Esophagus muscularis mucosa (tissue), 4 donors: ENCODE measurements at regions not wholly inside any gene's neighbourhood (a gene's known extent, or its start where the extent isn't known, plus 50 kb on each side); places are given as distances from the start of the nearest gene placed in this dataset.

Experiments used
- DNase-seq: peaks from one replicate; pipeline ENCODE4 v3.0.0-alpha.2; 2017; ENCODE audit errors: extremely low spot score
- H3K27ac ChIP-seq, 4 donors: fragments of 200-600 bp; sonication (generic); replicated peaks in 1 of 4; 1 replicate in 3 of 4; 2 replicates in 1 of 4; pipeline ENCODE4 v1.5.1; 2016 to 2019; ENCODE audit warnings: mild to moderate bottlenecking in 1 of 4
- H3K27me3 ChIP-seq, 4 donors: fragments of 200-600 bp; sonication (generic); one replicate each; pipeline versions ENCODE4 v1.5.1 to v1.6.0; 2016 to 2019
- H3K36me3 ChIP-seq, 4 donors: fragments of 200-600 bp; sonication (generic); one replicate each; pipeline ENCODE4 v1.5.1; 2016 to 2019
- H3K4me1 ChIP-seq, 4 donors: fragments of 200-600 bp; sonication (generic); one replicate each; pipeline ENCODE4 v1.5.1; 2016 to 2019
- H3K4me3 ChIP-seq, 4 donors: fragments of 200-600 bp; sonication (generic); 1 replicate in 2 of 4; 2 replicates in 2 of 4; pipeline ENCODE4 v1.5.1; 2016 to 2019; ENCODE audit warnings: mild to moderate bottlenecking in 4 of 4, moderate library complexity in 1 of 4
- H3K9me3 ChIP-seq, 4 donors: fragments of 200-600 bp; sonication (generic); 1 replicate in 3 of 4; 2 replicates in 1 of 4; pipeline ENCODE4 v1.5.1; 2016 to 2019
- EP300 ChIP-seq: sonication (generic); formaldehyde crosslinking; IDR thresholded peaks from one replicate; pipeline ENCODE4 v1.6.1; 2017; ENCODE audit warnings: antibody characterized with exemption
- POLR2A ChIP-seq: fragments of 450-650 bp; IDR thresholded peaks from one replicate; pipeline ENCODE4 v1.6.1; 2017; ENCODE audit warnings: antibody characterized with exemption, moderate library complexity, mild to moderate bottlenecking, low read depth
- POLR2AphosphoS5 ChIP-seq, 2 donors: sonication (generic); formaldehyde crosslinking; IDR thresholded peaks; one replicate each; pipeline ENCODE4 v1.6.1; 2017; ENCODE audit warnings: antibody characterized with exemption in 2 of 2
- WGBS: methylation state at CpG from one replicate; pipeline ENCODE4 v1.1.5; 2018; 5-methylcytosine and 5-hydroxymethylcytosine counted together
- intact Hi-C: fragments of 100-400 bp; cut with DNase I; formaldehyde crosslinking; loops from one replicate; pipeline ENCODE4 v1.15.1; 2023
- TF ChIP-seq, protein P1 (sequence below), 3 experiments: fragments of 200-600 bp in 2 of 3; fragments of 450-650 bp in 1 of 3; sonication (generic) in 2 of 3; IDR thresholded peaks; one replicate each; pipeline ENCODE4 v1.5.1; 2017 to 2019; ENCODE audit warnings: antibody characterized with exemption in 3 of 3, mild to moderate bottlenecking in 2 of 3, moderate library complexity in 1 of 3

DNA sequence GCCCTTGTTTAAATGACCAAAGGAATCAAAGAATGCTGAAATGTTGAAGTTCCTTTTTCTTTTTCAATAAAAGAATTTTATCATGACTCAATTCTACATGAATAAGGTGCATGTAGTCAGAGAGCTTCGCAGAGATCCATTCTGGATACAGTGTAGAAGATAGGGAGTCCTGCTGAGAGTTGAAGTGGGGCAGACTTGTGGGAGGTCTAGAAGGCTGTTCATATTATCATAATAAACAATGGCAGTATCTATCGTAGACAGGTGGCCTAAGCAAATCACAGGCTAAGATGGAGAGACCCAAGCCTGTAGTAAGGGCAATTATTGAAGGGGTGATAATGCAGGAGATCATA, 1322.0 kb upstream of the CELF4 start:
- no peaks in the 10 kb centered on the region for H3K36me3 ChIP-seq
- 73% methylated on average over 2 of the region's 2 CpGs for WGBS

DNA sequence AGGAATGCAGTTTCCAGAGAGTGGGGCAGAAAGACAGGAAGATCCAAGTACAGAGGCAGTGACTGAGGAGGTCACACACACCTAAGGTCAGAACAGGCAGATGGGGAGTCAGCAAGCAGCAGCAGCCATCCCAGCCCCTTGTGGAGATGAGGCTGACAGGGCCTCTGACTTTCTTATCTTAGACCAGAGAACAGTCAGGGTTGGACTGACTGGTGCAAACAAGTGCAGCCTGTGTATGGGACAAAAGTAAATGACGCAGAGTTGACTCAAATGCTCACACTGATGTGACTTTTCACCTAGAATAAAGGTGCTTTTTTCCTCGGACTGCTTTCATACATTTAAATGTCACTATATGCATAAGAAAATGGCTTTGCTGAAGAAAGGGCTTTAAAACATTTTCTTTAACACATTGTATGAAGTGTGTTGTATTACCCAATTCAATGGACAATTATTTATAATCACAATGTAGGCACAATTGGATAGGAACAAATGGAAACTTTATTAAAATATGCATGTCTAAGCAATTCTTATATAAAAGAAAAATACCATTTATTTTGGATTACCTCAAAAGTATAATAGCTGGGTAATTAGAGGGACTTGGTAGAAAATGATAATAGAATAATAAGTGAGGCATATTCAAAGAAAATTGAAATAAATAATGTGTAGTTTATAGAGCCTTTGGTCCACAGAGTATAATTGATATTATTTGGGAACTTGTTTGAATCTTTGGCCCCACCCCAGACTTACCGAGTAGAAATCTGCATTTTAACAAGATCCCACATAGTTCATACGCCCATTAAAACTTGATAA, 1321.5 kb upstream of the CELF4 start:
- no peaks in the 10 kb centered on the region for H3K27me3 ChIP-seq
- no peak for TF ChIP-seq POLR2A
- TF ChIP-seq, protein P1, sequence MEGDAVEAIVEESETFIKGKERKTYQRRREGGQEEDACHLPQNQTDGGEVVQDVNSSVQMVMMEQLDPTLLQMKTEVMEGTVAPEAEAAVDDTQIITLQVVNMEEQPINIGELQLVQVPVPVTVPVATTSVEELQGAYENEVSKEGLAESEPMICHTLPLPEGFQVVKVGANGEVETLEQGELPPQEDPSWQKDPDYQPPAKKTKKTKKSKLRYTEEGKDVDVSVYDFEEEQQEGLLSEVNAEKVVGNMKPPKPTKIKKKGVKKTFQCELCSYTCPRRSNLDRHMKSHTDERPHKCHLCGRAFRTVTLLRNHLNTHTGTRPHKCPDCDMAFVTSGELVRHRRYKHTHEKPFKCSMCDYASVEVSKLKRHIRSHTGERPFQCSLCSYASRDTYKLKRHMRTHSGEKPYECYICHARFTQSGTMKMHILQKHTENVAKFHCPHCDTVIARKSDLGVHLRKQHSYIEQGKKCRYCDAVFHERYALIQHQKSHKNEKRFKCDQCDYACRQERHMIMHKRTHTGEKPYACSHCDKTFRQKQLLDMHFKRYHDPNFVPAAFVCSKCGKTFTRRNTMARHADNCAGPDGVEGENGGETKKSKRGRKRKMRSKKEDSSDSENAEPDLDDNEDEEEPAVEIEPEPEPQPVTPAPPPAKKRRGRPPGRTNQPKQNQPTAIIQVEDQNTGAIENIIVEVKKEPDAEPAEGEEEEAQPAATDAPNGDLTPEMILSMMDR (IDR thresholded peaks at IDR 0.05): no peak
- no peak for TF ChIP-seq POLR2AphosphoS5 (IDR thresholded peaks at IDR 0.05)
- no peak for TF ChIP-seq EP300
- H3K27ac ChIP-seq: no peak overlapping the region
- DNase-seq: no peak
- no peak overlapping the region for H3K4me3 ChIP-seq
- H3K36me3 ChIP-seq: no peaks in the 10 kb centered on the region
- H3K4me1 ChIP-seq: no peaks in the 10 kb centered on the region
- intact Hi-C loops: no loop called here
- H3K9me3 ChIP-seq: no peaks in the 10 kb centered on the region
- 74% methylated on average over 4 of the region's 4 CpGs for WGBS

More for the DNA sequence above, 1322.0 kb upstream of the CELF4 start:
- no peak for DNase-seq
- Histone ChIP-seq H3K4me3 (no peak overlapping the region), H3K4me1 (no peaks in the 10 kb centered on the region), H3K27ac (no peak overlapping the region), H3K9me3 (no peaks in the 10 kb centered on the region), H3K27me3 (no peaks in the 10 kb centered on the region)
- intact Hi-C loops: no loop called here
- TF ChIP-seq EP300: no peak
- TF ChIP-seq POLR2AphosphoS5 (IDR thresholded peaks at IDR 0.05): no peak
- TF ChIP-seq POLR2A: no peak
- TF ChIP-seq, protein P1 (IDR thresholded peaks at IDR 0.05): no peak

DNA sequence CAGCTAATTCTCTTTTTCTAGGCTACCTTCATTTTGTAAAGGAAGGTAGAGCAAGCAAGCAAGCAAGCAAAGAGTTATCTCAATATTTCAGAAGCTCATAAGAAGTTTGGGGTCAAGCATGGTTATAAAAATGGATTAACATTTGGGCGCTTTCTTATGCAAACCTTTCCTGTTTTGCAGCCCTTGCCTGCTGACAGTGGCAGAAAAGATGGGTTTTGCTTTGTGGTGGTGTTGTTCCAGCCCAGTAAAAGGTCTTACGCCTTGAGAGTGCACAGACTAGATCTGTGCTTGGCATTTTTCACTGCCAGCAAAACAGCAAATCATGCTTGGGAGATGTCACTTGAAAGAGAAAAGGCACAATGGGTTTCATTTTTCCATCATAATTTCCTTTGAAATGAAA, 1320.6 kb upstream of the CELF4 start:
- intact Hi-C loops: no loop called here
- Histone ChIP-seq H3K27ac (no peak overlapping the region), H3K27me3 (no peaks in the 10 kb centered on the region), H3K9me3 (no peaks in the 10 kb centered on the region), H3K36me3 (no peaks in the 10 kb centered on the region), H3K4me1 (no peaks in the 10 kb centered on the region), H3K4me3 (no peak overlapping the region)
- no peak for TF ChIP-seq POLR2AphosphoS5 (IDR thresholded peaks at IDR 0.05)
- TF ChIP-seq, protein P1 (IDR thresholded peaks at IDR 0.05): no peak
- no peak for TF ChIP-seq POLR2A
- no peak for TF ChIP-seq EP300
- WGBS: 94% methylated on average over 2 of the region's 2 CpGs
- no peak for DNase-seq

DNA sequence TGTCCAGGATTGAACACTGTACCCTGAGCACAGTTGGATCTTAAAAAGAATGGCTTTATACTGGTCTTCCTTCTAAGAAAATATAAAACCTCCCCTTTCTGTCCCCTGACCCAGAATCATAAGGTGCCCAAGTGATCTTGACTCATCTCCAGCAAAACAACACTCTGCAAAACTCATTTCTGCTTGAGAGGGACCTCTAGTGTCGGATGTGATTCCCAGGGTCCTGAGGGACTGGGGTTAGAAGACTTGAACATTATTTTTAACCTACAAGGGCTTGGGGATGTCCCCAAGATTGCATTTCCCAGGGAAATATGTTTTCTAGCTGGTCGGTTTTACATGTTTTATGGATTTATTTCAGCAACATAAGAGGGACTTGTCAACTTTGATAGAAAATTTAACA, 1318.5 kb upstream of the CELF4 start:
- DNase-seq: no peak
- intact Hi-C loops: no loop called here
- H3K36me3 ChIP-seq: no peaks in the 10 kb centered on the region

More for the DNA sequence above, 1318.5 kb upstream of the CELF4 start:
- Histone ChIP-seq H3K27me3 (no peaks in the 10 kb centered on the region), H3K27ac (no peak overlapping the region), H3K4me1 (no peaks in the 10 kb centered on the region), H3K4me3 (no peak overlapping the region), H3K9me3 (no peaks in the 10 kb centered on the region)
- WGBS: 75% methylated on average over 2 of the region's 2 CpGs
- TF ChIP-seq POLR2AphosphoS5 (IDR thresholded peaks at IDR 0.05) (no peak), POLR2A (no peak), EP300 (no peak)
- TF ChIP-seq, protein P1 (IDR thresholded peaks at IDR 0.05): no peak
